ENCODE measurements at regions not wholly inside any gene's neighbourhood (a gene's known extent, or its start where the extent isn't known, plus 50 kb on each side); places are given as distances from the start of the nearest gene placed in this dataset.

DNA sequence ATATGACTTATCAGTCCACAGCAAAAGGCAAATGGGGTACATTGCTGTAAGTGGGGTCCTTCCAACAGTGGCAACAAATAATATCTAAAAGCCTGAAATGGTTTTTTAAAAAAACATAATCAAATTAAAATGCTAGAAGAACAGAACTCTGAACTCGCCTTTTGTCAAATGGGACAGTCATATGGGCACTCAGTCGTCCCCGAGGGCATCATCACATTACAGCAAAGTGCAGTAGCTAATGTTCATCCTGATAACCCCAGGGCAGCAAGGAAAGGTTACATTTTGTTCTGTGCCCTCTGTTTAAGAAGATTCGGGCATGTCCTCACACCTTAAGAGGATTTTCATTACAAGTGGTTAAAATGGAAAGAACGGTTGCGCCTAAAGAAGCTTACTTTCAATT lies 997.9 kb upstream of the TENM3 start:
- Histone ChIP-seq H3K9me3 (no peaks in the 10 kb centered on the region), H3K36me3 (ENCODE audit: low read depth, missing control alignments) (no peaks in the 10 kb centered on the region), H3K27ac (no peak overlapping the region), H3K4me3 (no peak overlapping the region), H3K27me3 (no peaks in the 10 kb centered on the region), H3K4me1 (no peaks in the 10 kb centered on the region)
- DNase-seq: no peak
- no peak for TF ChIP-seq POLR2A (IDR thresholded peaks at IDR 0.05)
- TF ChIP-seq, protein P1, sequence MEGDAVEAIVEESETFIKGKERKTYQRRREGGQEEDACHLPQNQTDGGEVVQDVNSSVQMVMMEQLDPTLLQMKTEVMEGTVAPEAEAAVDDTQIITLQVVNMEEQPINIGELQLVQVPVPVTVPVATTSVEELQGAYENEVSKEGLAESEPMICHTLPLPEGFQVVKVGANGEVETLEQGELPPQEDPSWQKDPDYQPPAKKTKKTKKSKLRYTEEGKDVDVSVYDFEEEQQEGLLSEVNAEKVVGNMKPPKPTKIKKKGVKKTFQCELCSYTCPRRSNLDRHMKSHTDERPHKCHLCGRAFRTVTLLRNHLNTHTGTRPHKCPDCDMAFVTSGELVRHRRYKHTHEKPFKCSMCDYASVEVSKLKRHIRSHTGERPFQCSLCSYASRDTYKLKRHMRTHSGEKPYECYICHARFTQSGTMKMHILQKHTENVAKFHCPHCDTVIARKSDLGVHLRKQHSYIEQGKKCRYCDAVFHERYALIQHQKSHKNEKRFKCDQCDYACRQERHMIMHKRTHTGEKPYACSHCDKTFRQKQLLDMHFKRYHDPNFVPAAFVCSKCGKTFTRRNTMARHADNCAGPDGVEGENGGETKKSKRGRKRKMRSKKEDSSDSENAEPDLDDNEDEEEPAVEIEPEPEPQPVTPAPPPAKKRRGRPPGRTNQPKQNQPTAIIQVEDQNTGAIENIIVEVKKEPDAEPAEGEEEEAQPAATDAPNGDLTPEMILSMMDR (IDR thresholded peaks at IDR 0.05): no peak
- intact Hi-C loops (cut with DNase I; ENCODE audit: low total_unique reads): no loop called here
- WGBS, 2 donors: 88 to 93% methylated on average over 6 of the region's 6 CpGs

DNA sequence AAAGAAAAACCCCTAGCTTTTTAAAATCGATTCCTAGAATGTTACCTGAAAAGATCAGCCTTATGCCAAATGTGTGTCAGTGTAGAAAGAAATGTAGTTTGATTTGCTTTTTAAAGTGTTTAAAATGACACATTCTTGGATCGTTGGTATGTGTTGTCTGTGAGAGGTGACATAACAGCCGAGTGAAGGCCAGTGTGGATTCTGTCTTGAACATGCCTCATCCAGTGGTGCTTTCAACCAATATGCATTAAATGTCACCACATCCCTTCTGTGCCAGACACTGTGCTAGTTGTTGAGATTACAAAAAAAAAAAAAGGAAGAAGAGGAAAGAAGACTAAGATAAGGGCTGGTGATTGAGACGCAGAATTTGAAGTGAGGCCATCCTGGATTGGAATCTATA lies 994.2 kb upstream of the TENM3 start:
- WGBS, 2 donors: 60 to 62% methylated on average over 4 of the region's 4 CpGs
- Histone ChIP-seq H3K27ac (no peak overlapping the region), H3K9me3 (no peaks in the 10 kb centered on the region), H3K36me3 (ENCODE audit: low read depth, missing control alignments) (no peaks in the 10 kb centered on the region), H3K27me3 (no peaks in the 10 kb centered on the region), H3K4me1 (no peaks in the 10 kb centered on the region), H3K4me3 (no peak overlapping the region)
- TF ChIP-seq, protein P1 (IDR thresholded peaks at IDR 0.05): no peak
- intact Hi-C loops (cut with DNase I; ENCODE audit: low total_unique reads): no loop called here
- no peak for DNase-seq

DNA sequence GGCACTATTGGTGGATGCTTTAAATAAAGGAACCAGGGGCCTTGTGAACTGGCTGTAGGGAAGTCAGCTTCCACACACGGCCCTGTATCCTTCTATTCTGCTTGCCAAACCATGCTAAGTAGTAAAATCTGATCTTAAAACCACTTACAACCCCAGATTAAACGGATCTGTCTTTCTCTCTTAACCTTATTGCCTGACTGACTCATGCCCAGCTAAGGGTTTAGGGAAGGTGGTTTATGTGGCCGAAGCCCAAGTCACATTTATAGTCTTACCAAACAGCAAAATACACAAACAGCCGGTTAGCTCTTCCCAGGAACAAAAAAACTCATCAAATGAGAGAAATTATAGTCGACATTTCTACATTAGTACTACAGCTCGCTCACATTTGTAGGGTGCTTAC lies 988.4 kb upstream of the TENM3 start:
- H3K4me3 ChIP-seq: no peak overlapping the region
- WGBS, 2 donors: 73 to 76% methylated on average over 6 of the region's 6 CpGs
- TF ChIP-seq, protein P1 (IDR thresholded peaks at IDR 0.05): no peak
- TF ChIP-seq POLR2A (IDR thresholded peaks at IDR 0.05): no peak
- H3K36me3 ChIP-seq (ENCODE audit: low read depth, missing control alignments): no peaks in the 10 kb centered on the region
- no peaks in the 10 kb centered on the region for H3K27me3 ChIP-seq
- no peak for DNase-seq
- no peaks in the 10 kb centered on the region for H3K9me3 ChIP-seq
- H3K4me1 ChIP-seq: no peaks in the 10 kb centered on the region
- no peak overlapping the region for H3K27ac ChIP-seq
- intact Hi-C loops (cut with DNase I; ENCODE audit: low total_unique reads): no loop called here

DNA sequence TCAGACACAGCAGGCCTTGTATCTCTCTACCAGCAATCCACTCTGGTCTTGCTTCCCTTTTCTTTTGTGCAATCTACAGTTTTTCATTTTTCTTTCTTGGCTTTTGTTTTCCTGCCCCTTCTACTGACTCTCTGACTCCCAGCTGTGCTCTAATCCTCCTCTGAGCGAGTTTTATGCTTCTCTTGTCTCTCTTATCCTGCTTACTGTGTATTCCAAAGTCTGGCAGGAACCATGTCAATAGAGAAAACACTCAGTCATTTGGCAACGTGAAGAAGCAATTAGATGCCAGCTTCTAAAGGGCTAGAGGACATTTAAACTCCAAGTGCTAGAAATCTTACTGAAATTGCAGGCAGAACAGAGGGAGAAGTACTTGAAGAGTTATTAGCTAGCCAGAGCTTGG lies 984.6 kb upstream of the TENM3 start:
- TF ChIP-seq POLR2A (IDR thresholded peaks at IDR 0.05): no peak
- TF ChIP-seq, protein P1 (IDR thresholded peaks at IDR 0.05): no peak
- no peak for DNase-seq
- no peaks in the 10 kb centered on the region for H3K9me3 ChIP-seq
- H3K36me3 ChIP-seq (ENCODE audit: low read depth, missing control alignments): no peaks in the 10 kb centered on the region
- intact Hi-C loops (cut with DNase I; ENCODE audit: low total_unique reads): no loop called here
- no peaks in the 10 kb centered on the region for H3K4me1 ChIP-seq
- H3K27ac ChIP-seq: no peak overlapping the region
- H3K27me3 ChIP-seq: no peaks in the 10 kb centered on the region
- H3K4me3 ChIP-seq: no peak overlapping the region
- 12 to 15% methylated on average over 2 of the region's 2 CpGs for WGBS, 2 donors

DNA sequence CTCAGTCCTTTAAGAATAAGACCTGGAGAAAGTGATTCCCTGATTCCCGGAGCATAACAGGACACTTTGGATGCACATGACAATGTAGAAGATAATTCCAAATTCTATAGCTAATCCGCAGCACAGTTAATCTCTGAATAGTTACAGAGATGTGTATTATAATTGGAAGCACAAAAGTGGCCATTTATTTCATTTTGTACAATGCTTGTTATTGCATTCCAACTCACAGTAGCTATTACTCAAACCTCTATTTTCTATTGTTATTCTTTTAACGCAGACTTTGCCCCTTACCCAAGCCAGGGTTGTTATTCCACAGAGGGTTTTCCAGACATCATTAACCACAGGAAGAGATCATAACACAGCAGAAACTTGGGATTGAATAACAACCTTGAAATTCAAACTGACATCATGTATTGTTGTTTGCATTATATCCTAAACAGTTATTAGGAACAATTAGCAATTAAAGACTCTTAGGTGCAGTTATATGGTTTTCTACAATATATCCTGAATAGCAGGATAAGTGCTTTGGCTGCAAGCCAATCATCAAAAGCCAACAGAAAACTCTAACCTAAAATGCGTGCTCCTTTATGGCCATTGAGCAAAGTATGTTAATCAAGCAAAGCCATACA lies 984.0 kb upstream of the TENM3 start:
- DNase-seq: no peak

More for the DNA sequence above, 984.0 kb upstream of the TENM3 start:
- no peak overlapping the region for H3K27ac ChIP-seq
- no peaks in the 10 kb centered on the region for H3K36me3 ChIP-seq (ENCODE audit: low read depth, missing control alignments)
- no peak for TF ChIP-seq POLR2A (IDR thresholded peaks at IDR 0.05)
- TF ChIP-seq, protein P1 (IDR thresholded peaks at IDR 0.05): no peak
- no peak overlapping the region for H3K4me3 ChIP-seq
- H3K4me1 ChIP-seq: no peaks in the 10 kb centered on the region
- intact Hi-C loops (cut with DNase I; ENCODE audit: low total_unique reads): no loop called here
- H3K27me3 ChIP-seq: no peaks in the 10 kb centered on the region
- H3K9me3 ChIP-seq: no peaks in the 10 kb centered on the region
- 70 to 73% methylated on average over 4 of the region's 4 CpGs for WGBS, 2 donors
